ENCODE measurements at regions not wholly inside any gene's neighbourhood (a gene's known extent, or its start where the extent isn't known, plus 50 kb on each side); places are given as distances from the start of the nearest gene placed in this dataset.

- no peak for TF ChIP-seq POLR2A (IDR thresholded peaks at IDR 0.05; ENCODE audit: low read length)
- no peak for TF ChIP-seq GATA1 (IDR thresholded peaks at IDR 0.05; ENCODE audit: low read depth, low read length)
Observed at GRCh38 chr13:85282876-85283275, 516.3 kb downstream of the SLITRK6 start.

Measured in erythroblast (primary cell).